ENCODE measurements at regions not wholly inside any gene's neighbourhood (a gene's known extent, or its start where the extent isn't known, plus 50 kb on each side); places are given as distances from the start of the nearest gene placed in this dataset.

DNA sequence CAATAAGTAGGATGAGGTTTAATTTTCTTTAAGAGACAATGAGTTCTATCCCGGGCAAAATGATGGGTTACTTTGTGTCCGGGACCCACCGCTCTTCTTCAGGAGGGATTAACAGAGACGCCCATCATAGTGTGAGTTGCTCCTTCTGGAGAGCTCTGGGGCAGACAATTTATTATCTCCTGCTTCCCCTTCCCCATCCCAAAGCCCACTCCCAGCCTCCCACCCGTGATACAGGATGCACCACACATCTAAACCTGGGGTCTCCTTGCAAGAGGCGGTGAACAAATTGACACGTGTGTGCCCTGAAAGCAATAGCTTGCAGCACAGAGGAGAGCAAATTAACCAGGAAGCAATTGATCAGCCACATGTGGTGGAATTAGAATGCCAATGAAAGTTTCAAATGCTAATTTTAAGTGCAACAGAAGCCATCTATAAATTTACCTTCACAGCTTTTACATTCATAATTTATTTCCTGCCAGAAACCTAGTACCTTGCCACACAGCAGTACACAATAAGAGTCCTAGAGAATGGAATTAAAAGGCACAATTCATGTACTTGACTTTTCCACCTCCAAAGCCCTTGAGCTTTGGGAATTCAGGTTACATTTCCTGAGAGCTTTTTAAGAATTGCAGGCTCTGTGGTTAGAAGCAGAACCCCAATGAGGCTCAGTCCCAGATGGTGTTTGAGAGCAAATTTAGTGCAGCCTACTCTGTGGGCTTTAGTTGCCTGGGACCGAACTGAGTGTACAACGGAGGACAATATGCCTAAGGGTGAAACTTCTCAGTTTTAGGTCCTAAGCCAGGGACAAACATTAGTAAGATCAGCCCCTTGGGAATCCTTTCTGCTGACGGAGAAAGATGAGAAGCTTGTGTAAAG lies 399.6 kb downstream of the MED10 start (continued):
- TF ChIP-seq ZBTB26 (tag by site-specific recombination; optimal IDR thresholded peaks at IDR 0.05) (no peak), ZNF560 (tag by site-specific recombination; IDR thresholded peaks at IDR 0.05; ENCODE audit: borderline replicate concordance) (no peak), ZNF132 (tag by site-specific recombination; IDR thresholded peaks at IDR 0.05; ENCODE audit: borderline replicate concordance) (no peak), TCF7L2 (IDR thresholded peaks at IDR 0.05; ENCODE audit: borderline replicate concordance, low read depth, low read length) (no peak), ZNF600 (tag by site-specific recombination; IDR thresholded peaks at IDR 0.05) (no peak)

- no peaks in the 10 kb centered on the region for H3K4me1 ChIP-seq (ENCODE audit: control insufficient read depth, insufficient read depth, low read length)
- H3K9me3 ChIP-seq (ENCODE audit: control insufficient read depth, insufficient read depth, low read depth, low read length): no peaks in the 10 kb centered on the region
- H3K27ac ChIP-seq (ENCODE audit: extremely low read depth, low read depth, low read length): no peak overlapping the region
- ChIA-PET CTCF (no interaction called here), POLR2A (no interaction called here)
- no peaks in the 10 kb centered on the region for H3K36me3 ChIP-seq (ENCODE audit: control insufficient read depth in 2 of 2, insufficient read depth in 1 of 2, low read length in 2 of 2)
- no peak overlapping the region for H3K4me3 ChIP-seq (ENCODE audit: low read depth, low read length)
- no peak for TF ChIP-seq ZNF112 (tag by site-specific recombination; IDR thresholded peaks at IDR 0.05)
- TF ChIP-seq HOXA7 (CRISPR knock-in tag; IDR thresholded peaks at IDR 0.05; ENCODE audit: borderline replicate concordance): no peak
- no peak for TF ChIP-seq ZSCAN30 (tag by site-specific recombination; IDR thresholded peaks at IDR 0.05)
- no peak for TF ChIP-seq ZNF548 (tag by site-specific recombination; IDR thresholded peaks at IDR 0.05)
- no peak for TF ChIP-seq ZNF280C (tag by site-specific recombination; IDR thresholded peaks at IDR 0.05)
- TF ChIP-seq ZNF530 (tag by site-specific recombination; IDR thresholded peaks at IDR 0.05; ENCODE audit: low read depth): no peak
- no peak for TF ChIP-seq ZNF626 (tag by site-specific recombination; IDR thresholded peaks at IDR 0.05)
- TF ChIP-seq, protein P1, sequence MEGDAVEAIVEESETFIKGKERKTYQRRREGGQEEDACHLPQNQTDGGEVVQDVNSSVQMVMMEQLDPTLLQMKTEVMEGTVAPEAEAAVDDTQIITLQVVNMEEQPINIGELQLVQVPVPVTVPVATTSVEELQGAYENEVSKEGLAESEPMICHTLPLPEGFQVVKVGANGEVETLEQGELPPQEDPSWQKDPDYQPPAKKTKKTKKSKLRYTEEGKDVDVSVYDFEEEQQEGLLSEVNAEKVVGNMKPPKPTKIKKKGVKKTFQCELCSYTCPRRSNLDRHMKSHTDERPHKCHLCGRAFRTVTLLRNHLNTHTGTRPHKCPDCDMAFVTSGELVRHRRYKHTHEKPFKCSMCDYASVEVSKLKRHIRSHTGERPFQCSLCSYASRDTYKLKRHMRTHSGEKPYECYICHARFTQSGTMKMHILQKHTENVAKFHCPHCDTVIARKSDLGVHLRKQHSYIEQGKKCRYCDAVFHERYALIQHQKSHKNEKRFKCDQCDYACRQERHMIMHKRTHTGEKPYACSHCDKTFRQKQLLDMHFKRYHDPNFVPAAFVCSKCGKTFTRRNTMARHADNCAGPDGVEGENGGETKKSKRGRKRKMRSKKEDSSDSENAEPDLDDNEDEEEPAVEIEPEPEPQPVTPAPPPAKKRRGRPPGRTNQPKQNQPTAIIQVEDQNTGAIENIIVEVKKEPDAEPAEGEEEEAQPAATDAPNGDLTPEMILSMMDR (tag by site-specific recombination; IDR thresholded peaks at IDR 0.05): no peak
- TF ChIP-seq ZNF791 (tag by site-specific recombination; IDR thresholded peaks at IDR 0.05): no peak
- no peak for TF ChIP-seq ZNF23 (tag by site-specific recombination; IDR thresholded peaks at IDR 0.05; ENCODE audit: borderline replicate concordance)
- no peak for TF ChIP-seq SETDB1 (IDR thresholded peaks at IDR 0.05; ENCODE audit: insufficient read length, low read length)
- TF ChIP-seq PRDM2 (tag by site-specific recombination; IDR thresholded peaks at IDR 0.05; ENCODE audit: borderline replicate concordance): no peak
- TF ChIP-seq ZNF169 (tag by site-specific recombination; IDR thresholded peaks at IDR 0.05): no peak
- TF ChIP-seq, protein P2, sequence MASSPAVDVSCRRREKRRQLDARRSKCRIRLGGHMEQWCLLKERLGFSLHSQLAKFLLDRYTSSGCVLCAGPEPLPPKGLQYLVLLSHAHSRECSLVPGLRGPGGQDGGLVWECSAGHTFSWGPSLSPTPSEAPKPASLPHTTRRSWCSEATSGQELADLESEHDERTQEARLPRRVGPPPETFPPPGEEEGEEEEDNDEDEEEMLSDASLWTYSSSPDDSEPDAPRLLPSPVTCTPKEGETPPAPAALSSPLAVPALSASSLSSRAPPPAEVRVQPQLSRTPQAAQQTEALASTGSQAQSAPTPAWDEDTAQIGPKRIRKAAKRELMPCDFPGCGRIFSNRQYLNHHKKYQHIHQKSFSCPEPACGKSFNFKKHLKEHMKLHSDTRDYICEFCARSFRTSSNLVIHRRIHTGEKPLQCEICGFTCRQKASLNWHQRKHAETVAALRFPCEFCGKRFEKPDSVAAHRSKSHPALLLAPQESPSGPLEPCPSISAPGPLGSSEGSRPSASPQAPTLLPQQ (tag by site-specific recombination; IDR thresholded peaks at IDR 0.05): no peak
- TF ChIP-seq PRDM1 (tag by site-specific recombination; IDR thresholded peaks at IDR 0.05): no peak
- TF ChIP-seq, protein P3, sequence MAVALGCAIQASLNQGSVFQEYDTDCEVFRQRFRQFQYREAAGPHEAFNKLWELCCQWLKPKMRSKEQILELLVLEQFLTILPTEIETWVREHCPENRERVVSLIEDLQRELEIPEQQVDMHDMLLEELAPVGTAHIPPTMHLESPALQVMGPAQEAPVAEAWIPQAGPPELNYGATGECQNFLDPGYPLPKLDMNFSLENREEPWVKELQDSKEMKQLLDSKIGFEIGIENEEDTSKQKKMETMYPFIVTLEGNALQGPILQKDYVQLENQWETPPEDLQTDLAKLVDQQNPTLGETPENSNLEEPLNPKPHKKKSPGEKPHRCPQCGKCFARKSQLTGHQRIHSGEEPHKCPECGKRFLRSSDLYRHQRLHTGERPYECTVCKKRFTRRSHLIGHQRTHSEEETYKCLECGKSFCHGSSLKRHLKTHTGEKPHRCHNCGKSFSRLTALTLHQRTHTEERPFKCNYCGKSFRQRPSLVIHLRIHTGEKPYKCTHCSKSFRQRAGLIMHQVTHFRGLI (tag by site-specific recombination; IDR thresholded peaks at IDR 0.05): no peak
Measured at GRCh38 chr5:5971203-5971602, 407.1 kb downstream of the MED10 start.
